A673 (cell line): ENCODE measurements at regions not wholly inside any gene's neighbourhood (a gene's known extent, or its start where the extent isn't known, plus 50 kb on each side); places are given as distances from the start of the nearest gene placed in this dataset.
"Not testable (repeated sequence)": the region's sequence is repeated elsewhere in the genome, so short reads cannot be mapped to it uniquely, and the experiment has no call there.

Source experiments
- BruUV-seq: library from RNA; stranded (reverse); fragments of 400-500 nt; replicated peaks from 2 replicates; lab custom pipeline; 2021; lab: Mats Ljungman, UMichigan
- CTCF ChIA-PET: fragments of 300-600 bp; sonication (Branson Sonifier 250); formaldehyde crosslinking; loops from one replicate; lab custom pipeline; 2022; ENCODE audit warnings: antibody characterized with exemption; lab: Charles Lee
- POLR2A ChIA-PET: fragments of 300-600 bp; sonication (Branson Sonifier 250); formaldehyde crosslinking; loops from one replicate; lab custom pipeline; 2022; ENCODE audit warnings: antibody characterized with exemption; ENCODE audit not compliant: low non-redundant PET; lab: Charles Lee
- DNase-seq: peaks from one replicate; pipeline ENCODE4 v3.0.0-alpha.2; 2015; ENCODE audit warnings: low spot score
- H3K27ac ChIP-seq: fragments of 200-600 bp; sonication (generic); 2 replicates; pipeline ENCODE4 v1.5.1; 2016; ENCODE audit warnings: mixed run types, low read depth, mild to moderate bottlenecking, mixed read lengths, antibody characterized with exemption, low read length; ENCODE audit not compliant: poor library complexity, severe bottlenecking
- H3K27me3 ChIP-seq: fragments of 200-600 bp; sonication (generic); replicated peaks from 2 replicates; pipeline ENCODE4 v1.6.1; 2017; ENCODE audit warnings: mixed run types, low read depth, mild to moderate bottlenecking, mixed read lengths, antibody characterized with exemption, low read length; ENCODE audit not compliant: insufficient read depth, poor library complexity
- H3K36me3 ChIP-seq: fragments of 200-600 bp; sonication (generic); 2 replicates; pipeline ENCODE4 v1.6.1; 2016; ENCODE audit warnings: mixed run types, mild to moderate bottlenecking, mixed read lengths, antibody characterized with exemption, low read length; ENCODE audit not compliant: insufficient read depth, poor library complexity, severe bottlenecking
- H3K4me1 ChIP-seq: fragments of 200-600 bp; sonication (generic); 2 replicates; pipeline ENCODE4 v1.6.1; 2017; ENCODE audit warnings: mixed run types, mild to moderate bottlenecking, mixed read lengths, antibody characterized with exemption, low read length; ENCODE audit not compliant: insufficient read depth, poor library complexity, severe bottlenecking
- H3K4me3 ChIP-seq: fragments of 200-600 bp; sonication (generic); 2 replicates; pipeline ENCODE4 v1.5.1; 2016; ENCODE audit warnings: low read depth, mixed run types, mild to moderate bottlenecking, mixed read lengths, low read length; ENCODE audit not compliant: poor library complexity, severe bottlenecking
- H3K9me3 ChIP-seq: fragments of 200-600 bp; sonication (generic); 2 replicates; pipeline ENCODE4 v1.6.1; 2016; ENCODE audit warnings: mixed run types, low read depth, mild to moderate bottlenecking, mixed read lengths, antibody characterized with exemption, low read length; ENCODE audit not compliant: poor library complexity, severe bottlenecking
- intact Hi-C: fragments of 100-400 bp; cut with micrococcal nuclease; formaldehyde crosslinking; loops from one replicate; pipeline ENCODE4 v1.10.0; 2022; ENCODE audit not compliant: unreplicated experiment

- H3K27ac ChIP-seq, DNase-seq, BruUV-seq, H3K9me3 ChIP-seq, intact Hi-C loops, H3K36me3 ChIP-seq, POLR2A ChIA-PET, H3K27me3 ChIP-seq, H3K4me3 ChIP-seq, H3K4me1 ChIP-seq, CTCF ChIA-PET: not testable (repeated sequence)
Measured at GRCh38 chrX:10469-11458, 270.4 kb upstream of the PLCXD1 start.

DNA sequence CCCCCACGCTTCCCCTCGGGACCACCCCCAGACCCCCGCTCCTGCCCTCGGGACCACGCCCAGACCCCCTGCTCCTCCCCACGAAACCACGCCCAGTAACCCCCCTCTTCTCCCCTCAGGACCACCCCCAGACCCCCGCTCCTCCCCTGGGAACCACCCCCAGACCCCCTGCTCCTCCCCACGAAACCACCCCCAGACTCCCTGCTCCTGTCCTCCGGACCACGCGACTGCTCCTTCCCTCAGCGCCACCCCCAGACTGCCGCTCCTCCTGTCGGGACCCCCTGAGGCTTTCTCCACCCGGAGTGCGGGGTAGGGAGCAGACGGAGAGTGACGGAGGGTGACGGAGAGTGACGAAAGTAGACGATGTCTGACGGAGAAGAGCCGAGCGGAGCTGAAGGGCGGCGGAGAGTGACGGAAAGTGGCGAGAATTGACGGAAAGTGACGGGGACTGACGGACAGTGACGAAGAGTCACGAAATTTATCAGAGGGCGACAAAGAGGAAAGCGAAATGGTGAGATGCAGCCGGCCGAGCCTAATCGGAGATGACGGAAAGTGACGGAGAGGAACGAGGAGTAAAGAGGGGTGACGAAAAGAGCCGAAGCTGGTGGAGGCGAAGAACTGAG, 267.2 kb upstream of the PLCXD1 start:
- CTCF ChIA-PET, DNase-seq: not testable (repeated sequence)

DNA sequence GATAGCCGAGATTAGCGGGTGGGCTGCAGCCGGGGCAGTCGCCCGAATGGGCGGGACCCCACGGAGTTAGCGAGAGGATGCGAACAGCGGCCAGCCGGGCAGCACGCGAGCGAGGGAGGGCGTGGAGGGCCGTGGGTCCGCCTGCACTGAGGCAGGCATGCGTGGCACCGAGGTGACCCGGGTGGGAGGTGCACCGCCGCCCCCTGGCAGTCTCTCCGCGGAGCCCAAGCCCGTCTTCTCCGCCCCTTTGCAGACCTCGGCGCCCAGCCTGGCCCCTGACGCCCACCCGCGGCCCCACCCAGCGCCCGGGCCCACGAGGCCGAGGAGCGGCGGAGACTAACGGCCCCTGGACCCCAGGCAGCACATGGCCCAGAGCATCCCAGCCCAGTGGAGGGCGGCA, 266.7 kb upstream of the PLCXD1 start:
- CTCF ChIA-PET, BruUV-seq, POLR2A ChIA-PET, H3K9me3 ChIP-seq, H3K4me3 ChIP-seq, DNase-seq, H3K4me1 ChIP-seq, H3K27me3 ChIP-seq, intact Hi-C loops, H3K27ac ChIP-seq, H3K36me3 ChIP-seq: not testable (repeated sequence)

More for the DNA sequence above, 267.2 kb upstream of the PLCXD1 start:
- H3K36me3 ChIP-seq, H3K27ac ChIP-seq, H3K27me3 ChIP-seq, H3K4me3 ChIP-seq, intact Hi-C loops, BruUV-seq, H3K9me3 ChIP-seq, POLR2A ChIA-PET, H3K4me1 ChIP-seq: not testable (repeated sequence)

DNA sequence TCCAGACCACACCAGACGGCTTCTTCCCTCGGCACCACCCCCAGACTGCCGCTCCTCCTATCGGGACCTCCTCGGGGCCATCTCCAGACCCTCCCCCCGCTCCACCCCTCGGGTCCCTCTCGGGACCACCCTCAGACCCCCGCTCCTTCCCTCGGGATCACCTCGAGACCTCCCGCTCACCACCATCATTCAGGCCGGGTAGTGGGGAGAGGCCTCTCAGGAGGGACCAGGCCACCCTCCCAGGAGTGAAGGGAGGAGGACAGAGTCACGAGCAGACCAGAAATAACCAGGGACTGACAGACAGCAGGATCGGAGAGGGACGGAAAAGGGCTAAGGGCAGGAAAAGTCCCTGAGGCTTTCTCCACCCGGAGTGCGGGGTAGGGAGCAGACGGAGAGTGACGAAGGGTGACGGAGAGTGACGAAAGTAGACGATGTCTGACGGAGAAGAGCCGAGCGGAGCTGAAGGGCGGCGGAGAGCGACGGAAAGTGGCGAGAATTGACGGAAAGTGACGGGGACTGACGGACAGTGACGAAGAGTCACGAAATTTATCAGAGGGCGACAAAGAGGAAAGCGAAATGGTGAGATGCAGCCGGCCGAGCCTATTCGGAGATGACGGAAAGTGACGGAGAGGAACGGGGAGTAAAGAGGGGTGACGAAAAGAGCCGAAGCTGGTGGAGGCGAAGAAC, 262.3 kb upstream of the PLCXD1 start:
- H3K4me3 ChIP-seq, H3K27me3 ChIP-seq, H3K4me1 ChIP-seq, BruUV-seq, H3K9me3 ChIP-seq, POLR2A ChIA-PET, DNase-seq, intact Hi-C loops, H3K27ac ChIP-seq, CTCF ChIA-PET, H3K36me3 ChIP-seq: not testable (repeated sequence)

GRCh38 chrX:19455-19827, 261.7 kb upstream of the PLCXD1 start:
- DNase-seq, H3K9me3 ChIP-seq, BruUV-seq, intact Hi-C loops, H3K36me3 ChIP-seq, POLR2A ChIA-PET, H3K4me1 ChIP-seq, H3K27me3 ChIP-seq, H3K27ac ChIP-seq, CTCF ChIA-PET: not testable (repeated sequence)
- peak overlapping the region; percentile 39 for H3K4me3 ChIP-seq
